SU-DHL-6 (cell line): ENCODE measurements at regions not wholly inside any gene's neighbourhood (a gene's known extent, or its start where the extent isn't known, plus 50 kb on each side); places are given as distances from the start of the nearest gene placed in this dataset.

Source experiments
- H2AFZ ChIP-seq: fragments of 200-600 bp; sonication (generic); 2 replicates; pipeline ENCODE4 v1.6.1; 2014; ENCODE audit warnings: low read depth, mild to moderate bottlenecking, moderate library complexity, mixed read lengths, antibody characterized with exemption, low read length; ENCODE audit not compliant: severe bottlenecking
- H3F3A ChIP-seq: fragments of 200-600 bp; shearing (Covaris generic); 2 replicates; pipeline ENCODE4 v1.6.0; 2016; ENCODE audit warnings: antibody characterized with exemption, mild to moderate bottlenecking; ENCODE audit not compliant: insufficient read depth
- H3K27ac ChIP-seq: fragments of 200-600 bp; sonication (generic); 2 replicates; pipeline ENCODE4 v1.5.1; 2016; ENCODE audit warnings: low read depth, mild to moderate bottlenecking, low read length, moderate library complexity, mixed read lengths
- H3K27me3 ChIP-seq: fragments of 200-600 bp; sonication (generic), shearing (Covaris generic); 2 replicates; pipeline ENCODE4 v1.6.0; 2014; ENCODE audit warnings: mild to moderate bottlenecking, low read length
- H3K36me3 ChIP-seq: fragments of 200-600 bp; sonication (generic); 2 replicates; pipeline ENCODE4 v1.6.1; 2014; ENCODE audit warnings: mild to moderate bottlenecking, low read length, mixed read lengths
- H3K4me2 ChIP-seq: fragments of 300-600, 200-600 bp; shearing (Covaris generic), sonication (generic); 2 replicates; pipeline ENCODE4 v1.6.0; 2014; ENCODE audit warnings: low read length, low read depth, mild to moderate bottlenecking; ENCODE audit not compliant: poor library complexity, severe bottlenecking
- H3K4me3 ChIP-seq: fragments of 200-600 bp; sonication (generic); 2 replicates; pipeline ENCODE4 v1.5.1; 2014; ENCODE audit warnings: antibody characterized with exemption, low read length, mild to moderate bottlenecking, mixed read lengths; ENCODE audit not compliant: insufficient read depth, poor library complexity, severe bottlenecking
- H3K79me2 ChIP-seq: fragments of 200-600 bp; sonication (generic); 2 replicates; pipeline ENCODE4 v1.6.1; 2014; ENCODE audit warnings: mild to moderate bottlenecking, low read length, moderate library complexity; ENCODE audit not compliant: insufficient read depth
- H3K9ac ChIP-seq: fragments of 200-600 bp; sonication (generic); 2 replicates; pipeline ENCODE4 v1.7.0; 2014; ENCODE audit warnings: mild to moderate bottlenecking, low read length
- H3K9me2 ChIP-seq: fragments of 200-600 bp; sonication (generic); replicated peaks from 2 replicates; pipeline ENCODE4 v1.6.1; 2014; ENCODE audit warnings: low read length; ENCODE audit not compliant: insufficient read depth
- H3K9me3 ChIP-seq: fragments of 200-600 bp; sonication (generic); 2 replicates; pipeline ENCODE4 v1.6.1; 2014; ENCODE audit warnings: low read length, mixed read lengths; ENCODE audit not compliant: insufficient read depth
- H4K20me1 ChIP-seq: fragments of 200-600 bp; sonication (generic); 2 replicates; pipeline ENCODE4 v1.6.1; 2014; ENCODE audit warnings: low read depth, mild to moderate bottlenecking, antibody characterized with exemption, low read length, moderate library complexity, mixed read lengths
- EZH2phosphoT487 ChIP-seq: fragments of 200-600 bp; sonication (generic), shearing (Covaris generic); conservative IDR thresholded peaks from 2 replicates; pipeline ENCODE4 v1.6.1; 2018; ENCODE audit warnings: mild to moderate bottlenecking, antibody characterized with exemption, low read length, moderate library complexity, mixed read lengths
- TF ChIP-seq, protein P1 (sequence below): fragments of 200-600 bp; sonication (generic); IDR thresholded peaks from one replicate; pipeline ENCODE4 v1.5.1; 2017; ENCODE audit warnings: antibody characterized with exemption, mild to moderate bottlenecking, low read length, moderate library complexity; ENCODE audit not compliant: insufficient read depth, poor library complexity, severe bottlenecking

DNA sequence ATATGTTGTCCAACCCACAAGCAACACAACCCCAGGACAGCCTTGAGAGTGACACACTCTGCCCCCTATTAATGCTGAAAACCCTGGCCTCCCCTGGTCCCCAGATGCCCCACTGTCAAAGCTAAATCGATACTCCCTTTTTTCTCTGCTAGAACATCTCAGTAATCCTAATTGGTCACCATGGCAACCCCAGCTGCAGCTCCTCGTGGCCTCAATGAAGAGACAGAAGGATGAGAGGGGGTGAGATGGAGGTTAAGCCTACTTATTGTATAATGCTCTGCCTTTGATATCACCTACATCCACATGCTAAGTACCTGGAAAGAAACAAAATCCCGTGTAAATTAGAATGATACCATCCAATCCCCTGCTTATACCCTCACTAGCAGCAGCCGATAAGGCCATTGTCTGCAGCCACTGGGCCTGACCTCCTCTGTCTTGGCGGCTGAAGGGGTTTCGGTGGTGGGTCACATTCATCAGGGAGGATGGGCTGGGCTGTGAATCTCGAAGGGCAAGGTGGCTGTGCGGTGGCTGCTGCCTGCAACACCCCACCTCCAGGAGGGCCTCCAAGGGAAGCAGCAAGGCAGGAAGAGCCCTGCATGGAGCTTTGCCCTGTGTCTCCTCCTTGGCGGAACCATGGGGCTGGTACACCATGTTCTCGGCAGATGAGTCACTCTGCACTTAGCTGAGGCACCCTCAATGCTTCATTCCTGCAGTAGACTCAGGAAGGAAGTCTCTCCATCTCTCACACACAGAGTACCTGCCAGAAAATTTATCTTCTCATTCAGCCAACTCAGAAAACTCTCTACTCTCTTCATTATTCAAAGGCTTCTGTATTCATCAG is 399.5 kb downstream of the BUD13 start:
- Histone ChIP-seq H3K9ac (no peak overlapping the region), H3K27ac (no peak overlapping the region), H3K9me2 (no peaks in the 10 kb centered on the region), H3K27me3 (no peaks in the 10 kb centered on the region), H3K36me3 (no peaks in the 10 kb centered on the region), H3K4me3 (no peak overlapping the region), H3K4me2 (no peak overlapping the region), H3K79me2 (no peaks in the 10 kb centered on the region), H3K9me3 (no peaks in the 10 kb centered on the region), H3F3A (no peaks in the 10 kb centered on the region), H4K20me1 (no peaks in the 10 kb centered on the region), H2AFZ (no peak overlapping the region)
- TF ChIP-seq, protein P1, sequence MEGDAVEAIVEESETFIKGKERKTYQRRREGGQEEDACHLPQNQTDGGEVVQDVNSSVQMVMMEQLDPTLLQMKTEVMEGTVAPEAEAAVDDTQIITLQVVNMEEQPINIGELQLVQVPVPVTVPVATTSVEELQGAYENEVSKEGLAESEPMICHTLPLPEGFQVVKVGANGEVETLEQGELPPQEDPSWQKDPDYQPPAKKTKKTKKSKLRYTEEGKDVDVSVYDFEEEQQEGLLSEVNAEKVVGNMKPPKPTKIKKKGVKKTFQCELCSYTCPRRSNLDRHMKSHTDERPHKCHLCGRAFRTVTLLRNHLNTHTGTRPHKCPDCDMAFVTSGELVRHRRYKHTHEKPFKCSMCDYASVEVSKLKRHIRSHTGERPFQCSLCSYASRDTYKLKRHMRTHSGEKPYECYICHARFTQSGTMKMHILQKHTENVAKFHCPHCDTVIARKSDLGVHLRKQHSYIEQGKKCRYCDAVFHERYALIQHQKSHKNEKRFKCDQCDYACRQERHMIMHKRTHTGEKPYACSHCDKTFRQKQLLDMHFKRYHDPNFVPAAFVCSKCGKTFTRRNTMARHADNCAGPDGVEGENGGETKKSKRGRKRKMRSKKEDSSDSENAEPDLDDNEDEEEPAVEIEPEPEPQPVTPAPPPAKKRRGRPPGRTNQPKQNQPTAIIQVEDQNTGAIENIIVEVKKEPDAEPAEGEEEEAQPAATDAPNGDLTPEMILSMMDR = no peak
- no peak for TF ChIP-seq EZH2phosphoT487

DNA sequence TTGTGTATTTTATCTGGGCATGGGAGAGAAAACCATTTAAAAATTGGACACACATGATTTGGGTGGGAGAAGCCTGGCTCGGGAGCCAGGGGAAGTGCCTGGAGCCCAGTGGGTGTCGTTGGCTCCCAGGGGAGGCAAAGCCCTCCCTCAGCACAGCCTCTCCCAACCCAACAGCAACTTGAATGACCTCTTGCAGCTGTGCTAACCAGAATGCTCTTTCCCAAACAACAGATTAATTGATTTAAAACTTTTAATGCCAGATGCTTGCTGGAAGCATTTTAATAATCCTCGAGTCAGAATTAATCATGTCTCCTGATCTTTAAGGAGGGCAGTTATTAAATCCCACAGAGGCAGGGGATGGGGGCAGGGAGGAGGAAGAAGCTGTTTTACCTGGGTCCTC is 401.6 kb downstream of the BUD13 start:
- no peaks in the 10 kb centered on the region for H3K9me3 ChIP-seq
- no peaks in the 10 kb centered on the region for H3K9me2 ChIP-seq
- no peaks in the 10 kb centered on the region for H3F3A ChIP-seq
- TF ChIP-seq, protein P1 = no peak
- no peak for TF ChIP-seq EZH2phosphoT487
- no peak overlapping the region for H2AFZ ChIP-seq
- H3K9ac ChIP-seq = no peak overlapping the region
- H3K79me2 ChIP-seq = no peaks in the 10 kb centered on the region
- no peaks in the 10 kb centered on the region for H4K20me1 ChIP-seq
- H3K27ac ChIP-seq = no peak overlapping the region
- H3K36me3 ChIP-seq = no peaks in the 10 kb centered on the region
- no peaks in the 10 kb centered on the region for H3K27me3 ChIP-seq
- no peak overlapping the region for H3K4me3 ChIP-seq
- H3K4me2 ChIP-seq = no peak overlapping the region

DNA sequence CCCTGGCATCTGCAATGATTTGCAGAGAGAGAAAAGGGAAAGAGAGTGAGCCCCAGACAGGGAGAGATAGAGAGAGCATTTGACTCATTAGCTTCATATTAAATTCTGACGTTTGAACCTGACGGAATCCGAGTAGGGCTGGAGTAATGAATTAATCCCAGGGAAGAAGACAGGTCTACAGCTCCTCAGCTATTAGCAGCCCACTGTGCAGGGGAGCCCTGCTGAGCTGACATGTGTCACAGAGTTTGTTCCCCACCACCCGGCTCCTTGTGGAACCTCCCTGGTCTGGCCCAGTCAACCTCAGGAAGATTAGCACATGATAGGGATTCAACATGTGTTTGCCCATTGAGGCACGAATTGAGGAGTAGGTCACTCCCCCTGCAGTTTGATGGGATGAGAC is 404.0 kb downstream of the BUD13 start:
- Histone ChIP-seq H3F3A (no peaks in the 10 kb centered on the region), H3K9me2 (no peaks in the 10 kb centered on the region), H3K27ac (no peak overlapping the region), H3K4me3 (no peak overlapping the region), H2AFZ (no peak overlapping the region), H3K79me2 (no peaks in the 10 kb centered on the region), H3K4me2 (no peak overlapping the region), H3K27me3 (no peaks in the 10 kb centered on the region), H3K9ac (no peak overlapping the region), H3K36me3 (no peaks in the 10 kb centered on the region), H4K20me1 (no peaks in the 10 kb centered on the region), H3K9me3 (no peaks in the 10 kb centered on the region)
- TF ChIP-seq, protein P1 = no peak
- no peak for TF ChIP-seq EZH2phosphoT487
